GM18909 (cell line): ENCODE measurements at regions not wholly inside any gene's neighbourhood (a gene's known extent, or its start where the extent isn't known, plus 50 kb on each side); places are given as distances from the start of the nearest gene placed in this dataset.
"Not testable (repeated sequence)": the region's sequence is repeated elsewhere in the genome, so short reads cannot be mapped to it uniquely, and the experiment has no call there.

Experiments
- ATAC-seq: cut with Tn5 transposase; IDR thresholded peaks from one replicate; pipeline ENCODE4 v1.9.1; 2021; ENCODE audit warnings: mild to moderate bottlenecking; ENCODE audit not compliant: unreplicated experiment, poor library complexity

DNA sequence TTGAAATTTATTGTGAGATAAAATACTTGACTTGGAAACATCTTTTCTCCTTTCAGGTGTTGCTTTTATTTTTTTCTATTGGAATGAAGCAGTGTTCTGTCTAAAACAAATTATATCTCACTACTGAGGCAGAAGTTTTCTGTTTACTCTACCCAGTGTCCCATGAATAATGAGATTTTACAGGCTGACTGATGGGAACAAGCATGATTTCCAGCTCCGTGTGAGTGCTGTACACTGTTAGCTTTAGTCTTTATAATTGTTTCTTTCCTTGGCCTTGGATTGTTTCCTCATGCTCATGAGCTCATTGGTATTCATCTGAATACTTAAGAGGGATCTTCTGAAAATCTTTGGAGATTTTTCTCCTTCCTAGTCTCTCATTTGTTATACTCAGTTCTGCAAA lies 2049.5 kb upstream of the PRR20A start:
- ATAC-seq = no peak

- no peak for ATAC-seq
Measured at GRCh38 chr13:55106509-55106908, 2034.2 kb upstream of the PRR20A start.

- ATAC-seq = no peak
Measured at GRCh38 chr13:55120631-55121030, 2020.1 kb upstream of the PRR20A start.

GRCh38 chr13:55155046-55155445 lies 1985.7 kb upstream of the PRR20A start:
- ATAC-seq = no peak

- ATAC-seq = no peak
Measured at GRCh38 chr13:55159765-55160164, 1981.0 kb upstream of the PRR20A start.

DNA sequence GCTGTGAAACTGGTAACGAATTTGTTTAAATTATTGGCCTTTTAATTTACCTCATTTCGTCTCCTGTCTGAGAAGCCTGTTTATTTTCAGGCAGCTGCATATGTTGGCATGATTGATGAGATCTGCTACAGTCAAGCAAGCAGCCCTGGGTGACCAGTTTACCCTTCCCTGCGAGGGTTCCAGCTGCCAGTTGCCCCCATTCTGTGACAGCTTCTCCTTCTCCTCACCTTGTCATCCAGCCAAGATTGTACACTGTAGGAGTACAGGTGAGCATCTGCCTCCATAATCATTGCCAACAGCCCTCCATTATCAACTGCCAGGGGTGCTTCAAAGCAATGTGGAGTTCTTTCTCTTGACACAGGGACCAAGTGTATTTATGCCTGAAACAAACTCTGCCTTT lies 1979.9 kb upstream of the PRR20A start:
- ATAC-seq = no peak

- ATAC-seq = not testable (repeated sequence)
Measured at GRCh38 chr13:55178582-55178981, 1962.1 kb upstream of the PRR20A start.

DNA sequence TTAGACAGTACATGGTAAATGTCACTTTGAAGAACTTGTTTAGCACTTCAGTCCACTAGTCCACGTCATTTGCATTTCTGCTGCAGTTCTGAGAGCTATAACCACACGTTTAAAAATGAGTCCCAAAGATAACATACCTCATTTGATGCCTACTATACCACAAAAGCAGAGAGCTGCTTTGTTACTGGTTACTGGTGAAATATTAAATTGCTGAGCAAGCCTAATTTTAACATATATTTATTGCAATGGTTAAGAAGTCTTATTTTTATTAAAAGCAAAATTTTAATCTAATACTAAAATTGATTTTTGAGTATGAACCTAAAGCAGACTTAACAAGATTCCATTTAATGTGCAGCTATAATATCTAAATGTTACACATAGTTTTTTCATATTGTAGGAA lies 1949.7 kb upstream of the PRR20A start:
- ATAC-seq = no peak

- ATAC-seq = no peak
Measured at GRCh38 chr13:55199134-55199533, 1941.6 kb upstream of the PRR20A start.

GRCh38 chr13:55214841-55215345 lies 1925.8 kb upstream of the PRR20A start:
- no peak for ATAC-seq

- no peak for ATAC-seq
Measured at GRCh38 chr13:55219538-55219937, 1921.2 kb upstream of the PRR20A start.

DNA sequence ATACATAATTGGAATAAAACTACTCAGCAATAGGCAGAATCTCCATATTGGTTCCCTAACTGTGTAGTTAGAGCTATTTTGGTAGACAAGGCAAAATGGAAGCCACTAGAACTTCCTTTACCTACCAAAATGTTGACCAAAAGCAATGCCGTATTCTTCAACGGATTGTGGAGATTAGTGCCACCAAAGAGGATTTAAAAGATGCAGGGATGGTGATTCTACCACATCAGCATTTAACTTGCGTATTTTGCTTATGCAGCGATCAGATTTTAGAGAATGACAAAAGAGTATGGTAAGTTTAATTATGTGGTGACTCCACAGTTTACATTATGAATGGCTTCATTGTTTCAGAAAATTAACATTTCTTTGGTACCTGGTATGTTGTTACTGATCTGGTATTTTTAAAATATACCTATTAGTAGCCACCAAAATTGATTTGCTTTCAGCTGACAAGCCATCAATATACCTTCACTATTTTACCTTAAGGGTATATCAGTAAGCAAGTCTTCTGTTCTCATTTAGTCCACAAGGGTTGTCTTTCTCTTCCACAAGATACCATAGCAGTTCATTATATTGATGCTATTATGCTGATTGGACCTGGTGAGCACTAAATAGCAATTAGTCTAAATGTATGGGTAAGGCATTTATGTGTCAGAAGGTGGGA lies 1910.7 kb upstream of the PRR20A start:
- ATAC-seq = no peak

DNA sequence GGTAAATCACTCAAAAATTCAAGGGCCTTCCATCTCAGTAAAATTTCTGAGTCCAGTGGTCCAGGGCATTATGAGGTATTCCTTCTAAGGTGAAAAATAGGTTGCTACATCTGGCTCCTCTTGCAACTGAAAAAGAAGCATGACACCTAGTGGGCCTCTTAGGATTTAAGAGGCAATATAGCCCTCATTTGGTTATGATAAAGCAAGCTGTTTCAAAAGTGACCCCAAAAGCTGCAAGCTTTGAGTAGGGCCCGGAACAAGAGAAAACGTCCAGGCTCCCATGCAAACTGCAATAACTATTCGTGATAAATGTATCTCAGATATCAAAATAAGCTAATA lies 1910.2 kb upstream of the PRR20A start:
- ATAC-seq = no peak

DNA sequence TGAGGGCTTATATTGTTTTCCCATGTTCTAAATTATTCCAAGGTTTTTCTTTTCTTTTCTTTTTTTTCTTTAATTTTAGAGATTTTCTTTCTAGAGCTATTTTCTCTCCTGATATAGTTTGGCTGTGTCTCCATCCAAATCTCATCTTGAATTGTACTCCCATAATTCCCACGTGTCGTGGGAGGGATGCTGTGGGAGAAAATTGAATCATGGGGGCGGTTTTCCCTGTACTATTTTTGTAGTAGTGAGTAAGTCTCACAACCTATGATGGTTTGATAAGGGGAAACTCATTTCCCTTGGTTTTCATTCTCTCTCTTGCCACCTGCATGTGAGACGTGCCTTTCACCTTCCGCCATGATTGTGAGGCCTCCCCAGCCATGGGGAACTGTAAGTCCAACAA lies 1906.4 kb upstream of the PRR20A start:
- no peak for ATAC-seq

- no peak for ATAC-seq
Measured at GRCh38 chr13:55245005-55245644, 1895.6 kb upstream of the PRR20A start.

DNA sequence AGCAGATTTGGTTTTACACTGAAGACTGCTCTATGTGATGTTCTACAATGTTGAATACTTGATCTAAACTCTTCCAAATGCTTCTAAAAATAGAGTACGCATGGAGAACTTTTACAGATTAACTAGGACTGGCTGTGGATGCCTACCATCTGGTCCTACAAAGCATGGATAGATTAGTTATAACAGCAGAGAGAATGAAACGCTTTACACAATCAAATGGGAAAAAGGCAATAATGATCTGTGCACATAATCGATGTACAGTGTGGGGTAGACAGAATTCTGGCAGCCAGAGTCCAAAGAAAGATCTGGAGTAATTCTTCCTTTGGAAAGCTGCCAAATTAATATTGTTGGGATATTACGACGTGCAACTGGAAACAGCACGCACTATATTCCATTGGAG lies 1885.5 kb upstream of the PRR20A start:
- ATAC-seq = no peak

DNA sequence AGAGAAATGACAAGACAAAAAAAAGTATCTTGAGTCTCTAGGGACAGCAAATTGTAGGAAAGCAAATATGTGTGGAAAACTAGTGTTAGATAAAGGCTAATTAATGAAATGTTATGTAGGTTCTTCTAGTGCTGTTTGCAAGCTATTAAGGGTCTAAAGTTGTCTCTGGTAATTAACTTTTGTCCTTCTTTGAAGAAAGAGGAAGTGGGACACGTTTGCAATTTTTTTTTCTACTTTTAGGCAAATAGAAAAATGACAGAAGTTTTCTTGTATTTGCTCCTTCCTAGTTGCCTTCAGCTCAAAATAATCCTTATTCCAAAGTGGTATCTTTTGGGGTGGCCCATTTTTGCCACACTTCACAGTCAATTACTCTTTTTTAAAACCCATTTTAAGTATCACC lies 1877.7 kb upstream of the PRR20A start:
- ATAC-seq = no peak

- ATAC-seq = no peak
Measured at GRCh38 chr13:55266644-55267043, 1874.1 kb upstream of the PRR20A start.

DNA sequence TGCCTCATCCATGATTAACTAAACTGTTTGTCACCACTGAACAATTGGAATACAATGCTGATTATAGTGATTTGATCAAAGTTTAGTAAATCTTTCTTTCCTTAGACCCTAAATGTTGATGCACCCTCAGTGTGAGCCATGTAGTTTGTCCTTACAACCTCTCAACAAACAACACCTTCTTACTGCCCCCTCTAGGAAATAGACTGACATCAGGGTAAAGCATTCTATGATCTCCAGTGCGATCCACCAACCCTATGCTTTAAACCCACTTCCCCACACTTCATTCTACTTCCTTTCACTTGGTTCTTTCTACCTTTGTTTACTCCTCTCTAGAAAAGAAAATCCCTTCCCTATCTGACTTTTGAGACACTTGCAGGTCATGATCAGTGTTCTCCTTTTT lies 1842.5 kb upstream of the PRR20A start:
- ATAC-seq = no peak

- no peak for ATAC-seq
Measured at GRCh38 chr13:55302568-55302967, 1838.2 kb upstream of the PRR20A start.

- no peak for ATAC-seq
Measured at GRCh38 chr13:55307909-55308308, 1832.8 kb upstream of the PRR20A start.

GRCh38 chr13:55341891-55342290 lies 1798.8 kb upstream of the PRR20A start:
- no peak for ATAC-seq
